ENCODE measurements at regions not wholly inside any gene's neighbourhood (a gene's known extent, or its start where the extent isn't known, plus 50 kb on each side); places are given as distances from the start of the nearest gene placed in this dataset.

GRCh38 chr7:35365523-35365922 lies 111.6 kb upstream of the TBX20 start:
- Histone ChIP-seq H3K4me2 (ENCODE audit: low read length) (no peak overlapping the region), H3K9me2 (ENCODE audit: low read depth, low read length) (no peaks in the 10 kb centered on the region), H3F3A (ENCODE audit: insufficient read depth, low read length) (no peaks in the 10 kb centered on the region), H3K4me3 (ENCODE audit: low read depth, low read length, poor library complexity, severe bottlenecking) (no peak overlapping the region), H4K20me1 (ENCODE audit: insufficient read depth, low read length) (no peaks in the 10 kb centered on the region), H3K36me3 (ENCODE audit: insufficient read depth, low read length) (no peaks in the 10 kb centered on the region), H3K4me1 (ENCODE audit: insufficient read depth, low read length, severe bottlenecking) (no peaks in the 10 kb centered on the region), H3K27me3 (ENCODE audit: insufficient read depth, low read length) (peaks cover 3% of the 10 kb centered on the region; the same call in 1 of the 2 replicates), H3K27ac (ENCODE audit: low read depth, low read length, poor library complexity, severe bottlenecking) (no peak overlapping the region), H3K9me3 (ENCODE audit: low read length) (no peaks in the 10 kb centered on the region), H3K79me2 (ENCODE audit: insufficient read depth, low read length) (no peaks in the 10 kb centered on the region), H2AFZ (ENCODE audit: low read length) (no peak overlapping the region), H3K9ac (ENCODE audit: low read length) (no peak overlapping the region)
- TF ChIP-seq EZH2 (IDR thresholded peaks at IDR 0.05; ENCODE audit: borderline replicate concordance, low read length) (no peak), CTCF (IDR thresholded peaks at IDR 0.05; ENCODE audit: low read length) (no peak)

- Histone ChIP-seq H3K79me2 (ENCODE audit: insufficient read depth, low read length) (no peaks in the 10 kb centered on the region), H3K36me3 (ENCODE audit: insufficient read depth, low read length) (no peaks in the 10 kb centered on the region), H3K27me3 (ENCODE audit: insufficient read depth, low read length) (no peaks in the 10 kb centered on the region), H2AFZ (ENCODE audit: low read length) (no peak overlapping the region), H3K9me3 (ENCODE audit: low read length) (no peaks in the 10 kb centered on the region), H3K9ac (ENCODE audit: low read length) (no peak overlapping the region), H3K4me2 (ENCODE audit: low read length) (no peak overlapping the region), H3K27ac (ENCODE audit: low read depth, low read length, poor library complexity, severe bottlenecking) (no peak overlapping the region), H4K20me1 (ENCODE audit: insufficient read depth, low read length) (no peaks in the 10 kb centered on the region), H3K4me3 (ENCODE audit: low read depth, low read length, poor library complexity, severe bottlenecking) (no peak overlapping the region), H3F3A (ENCODE audit: insufficient read depth, low read length) (no peaks in the 10 kb centered on the region), H3K4me1 (ENCODE audit: insufficient read depth, low read length, severe bottlenecking) (no peaks in the 10 kb centered on the region), H3K9me2 (ENCODE audit: low read depth, low read length) (no peaks in the 10 kb centered on the region)
- TF ChIP-seq EZH2 (IDR thresholded peaks at IDR 0.05; ENCODE audit: borderline replicate concordance, low read length) (no peak), CTCF (IDR thresholded peaks at IDR 0.05; ENCODE audit: low read length) (no peak)
These were observed 108.4 kb upstream of the TBX20 start for GRCh38 chr7:35362341-35362740.

- Histone ChIP-seq H3K9me2 (ENCODE audit: low read depth, low read length) (no peaks in the 10 kb centered on the region), H3K4me1 (ENCODE audit: insufficient read depth, low read length, severe bottlenecking) (no peaks in the 10 kb centered on the region), H3K27ac (ENCODE audit: low read depth, low read length, poor library complexity, severe bottlenecking) (no peak overlapping the region), H3K9ac (ENCODE audit: low read length) (no peak overlapping the region), H4K20me1 (ENCODE audit: insufficient read depth, low read length) (no peaks in the 10 kb centered on the region), H2AFZ (ENCODE audit: low read length) (no peak overlapping the region), H3K27me3 (ENCODE audit: insufficient read depth, low read length) (no peaks in the 10 kb centered on the region; the same call in 1 of the 2 replicates), H3K9me3 (ENCODE audit: low read length) (no peaks in the 10 kb centered on the region), H3K4me3 (ENCODE audit: low read depth, low read length, poor library complexity, severe bottlenecking) (no peak overlapping the region), H3K4me2 (ENCODE audit: low read length) (no peak overlapping the region), H3F3A (ENCODE audit: insufficient read depth, low read length) (no peaks in the 10 kb centered on the region), H3K79me2 (ENCODE audit: insufficient read depth, low read length) (no peaks in the 10 kb centered on the region), H3K36me3 (ENCODE audit: insufficient read depth, low read length) (no peaks in the 10 kb centered on the region)
- TF ChIP-seq CTCF (IDR thresholded peaks at IDR 0.05; ENCODE audit: low read length) (no peak), EZH2 (IDR thresholded peaks at IDR 0.05; ENCODE audit: borderline replicate concordance, low read length) (no peak)
These were observed 105.5 kb upstream of the TBX20 start for GRCh38 chr7:35359423-35359822.

Measured in OCI-LY1 (cell line).